Natural killer cell (primary cell): ENCODE measurements at regions not wholly inside any gene's neighbourhood (a gene's known extent, or its start where the extent isn't known, plus 50 kb on each side); places are given as distances from the start of the nearest gene placed in this dataset.

Experiments
- ATAC-seq, 3 donors: fragments of 150-1000 bp in 2 of 3; fragments of 200-7000 bp in 1 of 3; cut with Tn5 transposase; 1 replicate in 1 of 3; 2 replicates in 2 of 3; pipeline ENCODE4 v1.10.0; 2021; ENCODE audit warnings: mild to moderate bottlenecking in 2 of 3, moderate library complexity in 2 of 3
- DNase-seq, 2 donors: peaks; one replicate each; pipeline versions ENCODE4 v3.0.0 to v3.0.0-alpha.2; 2013 to 2021; ENCODE audit warnings: mixed read lengths in 1 of 2
- H3K27ac ChIP-seq: one replicate; pipeline ENCODE4 v1.5.1; 2013; ENCODE audit warnings: mild to moderate bottlenecking, low read length
- H3K27me3 ChIP-seq: one replicate; pipeline ENCODE4 v1.6.1; 2013; ENCODE audit warnings: low read length; ENCODE audit not compliant: control insufficient read depth, insufficient read depth
- H3K36me3 ChIP-seq: one replicate; pipeline ENCODE4 v1.6.1; 2013; ENCODE audit warnings: low read length; ENCODE audit not compliant: control insufficient read depth, insufficient read depth
- H3K4me1 ChIP-seq: one replicate; pipeline ENCODE4 v1.6.1; 2013; ENCODE audit warnings: low read length; ENCODE audit not compliant: control insufficient read depth, insufficient read depth
- H3K4me3 ChIP-seq: one replicate; pipeline ENCODE4 v1.5.1; 2013; ENCODE audit warnings: low read length
- H3K9me3 ChIP-seq: one replicate; pipeline ENCODE4 v1.6.1; 2013; ENCODE audit warnings: low read length; ENCODE audit not compliant: control insufficient read depth, insufficient read depth
- H3K27ac Mint-ChIP-seq, 2 donors: one replicate each; pipeline ENCODE4 v1.8.0; 2022; ENCODE audit warnings: mild to moderate bottlenecking in 2 of 2, mixed read lengths in 2 of 2, moderate library complexity in 1 of 2
- H3K27me3 Mint-ChIP-seq, 2 donors: one replicate each; pipeline ENCODE4 v1.8.0; 2022; ENCODE audit warnings: low read depth in 2 of 2, mixed read lengths in 2 of 2
- H3K36me3 Mint-ChIP-seq: one replicate; pipeline ENCODE4 v1.8.0; 2022; ENCODE audit warnings: mixed read lengths
- H3K4me1 Mint-ChIP-seq, 2 donors: one replicate each; pipeline ENCODE4 v1.8.0; 2022; ENCODE audit warnings: mixed read lengths in 2 of 2
- H3K4me3 Mint-ChIP-seq: one replicate; pipeline ENCODE4 v1.8.0; 2022; ENCODE audit warnings: mild to moderate bottlenecking, moderate library complexity, mixed read lengths
- H3K9me3 Mint-ChIP-seq, 2 donors: one replicate each; pipeline ENCODE4 v1.8.0; 2022; ENCODE audit warnings: mixed read lengths in 2 of 2
- CTCF ChIP-seq: fragments of 200-600 bp; IDR thresholded peaks from one replicate; pipeline ENCODE4 v1.8.0; 2022; ENCODE audit warnings: antibody characterized with exemption
- WGBS: methylation state at CpG from one replicate; pipeline ENCODE4 v1.1.7; 2013; ENCODE audit warnings: missing lambda C conversion rate; ENCODE audit not compliant: insufficient coverage; 5-methylcytosine and 5-hydroxymethylcytosine counted together
- intact Hi-C: fragments of 100-400 bp; cut with micrococcal nuclease; formaldehyde crosslinking; loops from one replicate; pipeline ENCODE4 v1.14.2; 2022

- no peaks in the 10 kb centered on the region for H3K27me3 ChIP-seq
- Mint-ChIP-seq H3K4me3 (no peak overlapping the region), H3K36me3 (no peaks in the 10 kb centered on the region), H3K9me3 (no peaks in the 10 kb centered on the region), H3K4me1 (peaks cover 32 to 41% of the 10 kb centered on the region in 2 donors), H3K27ac (no peak overlapping the region), H3K27me3 (peaks cover 0 to 6% of the 10 kb centered on the region in 2 donors)
- intact Hi-C loops: no loop called here
- 90% methylated on average over 13 of the region's 13 CpGs for WGBS
- no peak overlapping the region for H3K4me3 ChIP-seq
- TF ChIP-seq CTCF: no peak
- peaks cover 24% of the 10 kb centered on the region for H3K4me1 ChIP-seq
- DNase-seq (no peak), ATAC-seq (no peak)
- H3K9me3 ChIP-seq: no peaks in the 10 kb centered on the region
- no peak overlapping the region for H3K27ac ChIP-seq
- no peaks in the 10 kb centered on the region for H3K36me3 ChIP-seq
Observed at GRCh38 chr6:163721922-163722692, 307.6 kb downstream of the QKI start.

GRCh38 chr6:163721435-163721834 lies 306.9 kb downstream of the QKI start:
- Mint-ChIP-seq H3K4me3 (no peak overlapping the region), H3K4me1 (peaks cover 35 to 41% of the 10 kb centered on the region in 2 donors), H3K36me3 (no peaks in the 10 kb centered on the region), H3K9me3 (no peaks in the 10 kb centered on the region), H3K27ac (peak overlapping the region in 1 of 2 donors; percentile 63), H3K27me3 (peaks cover 0 to 7% of the 10 kb centered on the region in 2 donors)
- ATAC-seq: no peak
- no peaks in the 10 kb centered on the region for H3K36me3 ChIP-seq
- no peak for TF ChIP-seq CTCF
- no peak overlapping the region for H3K27ac ChIP-seq
- peaks cover 25% of the 10 kb centered on the region for H3K4me1 ChIP-seq
- no peak overlapping the region for H3K4me3 ChIP-seq
- DNase-seq: no peak
- H3K9me3 ChIP-seq: no peaks in the 10 kb centered on the region
- 56% methylated on average over 1 of the region's 1 CpG for WGBS
- intact Hi-C loops: no loop called here
- H3K27me3 ChIP-seq: no peaks in the 10 kb centered on the region

- Mint-ChIP-seq H3K27me3 (peaks cover 0 to 7% of the 10 kb centered on the region in 2 donors), H3K9me3 (no peaks in the 10 kb centered on the region), H3K4me3 (peak overlapping the region; percentile 28), H3K4me1 (peaks cover 35 to 41% of the 10 kb centered on the region in 2 donors), H3K27ac (peak overlapping the region in 1 of 2 donors; percentile 63), H3K36me3 (no peaks in the 10 kb centered on the region)
- peak in 1 of 3 donors; percentile 75 for ATAC-seq
- H3K27me3 ChIP-seq: no peaks in the 10 kb centered on the region
- H3K27ac ChIP-seq: peak overlapping the region; percentile 41
- no peaks in the 10 kb centered on the region for H3K9me3 ChIP-seq
- no peak for TF ChIP-seq CTCF
- intact Hi-C loops: no loop called here
- H3K36me3 ChIP-seq: no peaks in the 10 kb centered on the region
- DNase-seq: no peak
- 75% methylated on average over 4 of the region's 4 CpGs for WGBS
- no peak overlapping the region for H3K4me3 ChIP-seq
- H3K4me1 ChIP-seq: peaks cover 19% of the 10 kb centered on the region
Observed at GRCh38 chr6:163720460-163721235, 306.1 kb downstream of the QKI start.
